Body of pancreas (tissue), 4 donors: ENCODE measurements at regions not wholly inside any gene's neighbourhood (a gene's known extent, or its start where the extent isn't known, plus 50 kb on each side); places are given as distances from the start of the nearest gene placed in this dataset.

Experiments used
- ATAC-seq: fragments of 150-250 bp; one replicate; pipeline ENCODE4 v1.9.1; 2016
- DNase-seq, 4 donors: peaks; one replicate each; pipeline ENCODE4 v3.0.0-alpha.2; 2019
- H3K27ac ChIP-seq, 4 donors: fragments of 200-600 bp; sonication (generic); 1 replicate in 3 of 4; 2 replicates in 1 of 4; pipeline versions ENCODE4 v1.5.1 to v1.6.1; 2016 to 2019; ENCODE audit warnings: mild to moderate bottlenecking in 1 of 4, mixed read lengths in 1 of 4, moderate library complexity in 1 of 4
- H3K27me3 ChIP-seq, 2 donors: fragments of 200-600 bp; sonication (generic); one replicate each; pipeline ENCODE4 v1.6.0; 2016; ENCODE audit warnings: mild to moderate bottlenecking in 1 of 2
- H3K36me3 ChIP-seq, 2 donors: fragments of 200-600 bp; sonication (generic); replicated peaks in 1 of 2; 2 replicates each; pipeline ENCODE4 v1.5.1; 2016; ENCODE audit warnings: low read depth in 2 of 2; ENCODE audit not compliant: insufficient read depth in 1 of 2
- H3K4me1 ChIP-seq: fragments of 200-600 bp; sonication (generic); one replicate; pipeline ENCODE4 v1.6.0; 2016
- H3K4me3 ChIP-seq, 2 donors: fragments of 200-600 bp; sonication (generic); 1 replicate in 1 of 2; 2 replicates in 1 of 2; pipeline ENCODE4 v1.5.1; 2016 to 2019
- H3K9me3 ChIP-seq, 3 donors: fragments of 200-600 bp; sonication (generic); 1 replicate in 2 of 3; 2 replicates in 1 of 3; pipeline ENCODE4 v1.5.1; 2016
- POLR2A ChIP-seq, 3 donors: fragments of 450-650 bp; IDR thresholded peaks; one replicate each; pipeline ENCODE4 v1.6.1; 2016; ENCODE audit warnings: antibody characterized with exemption in 3 of 3, mild to moderate bottlenecking in 2 of 3
- WGBS, 2 donors: methylation state at CpG; one replicate each; pipeline ENCODE4 v1.1.5; 2017; 5-methylcytosine and 5-hydroxymethylcytosine counted together
- intact Hi-C: fragments of 100-400 bp; cut with DNase I; formaldehyde crosslinking; loops from one replicate; pipeline ENCODE4 v1.15.1; 2023
- TF ChIP-seq, protein P1 (sequence below), 7 experiments: fragments of 450-650 bp in 4 of 7; fragments of 200-600 bp in 3 of 7; sonication (generic) in 3 of 7; IDR thresholded peaks; one replicate each; pipeline ENCODE4 v1.5.1; 2016 to 2019; ENCODE audit warnings: antibody characterized with exemption in 7 of 7

DNA sequence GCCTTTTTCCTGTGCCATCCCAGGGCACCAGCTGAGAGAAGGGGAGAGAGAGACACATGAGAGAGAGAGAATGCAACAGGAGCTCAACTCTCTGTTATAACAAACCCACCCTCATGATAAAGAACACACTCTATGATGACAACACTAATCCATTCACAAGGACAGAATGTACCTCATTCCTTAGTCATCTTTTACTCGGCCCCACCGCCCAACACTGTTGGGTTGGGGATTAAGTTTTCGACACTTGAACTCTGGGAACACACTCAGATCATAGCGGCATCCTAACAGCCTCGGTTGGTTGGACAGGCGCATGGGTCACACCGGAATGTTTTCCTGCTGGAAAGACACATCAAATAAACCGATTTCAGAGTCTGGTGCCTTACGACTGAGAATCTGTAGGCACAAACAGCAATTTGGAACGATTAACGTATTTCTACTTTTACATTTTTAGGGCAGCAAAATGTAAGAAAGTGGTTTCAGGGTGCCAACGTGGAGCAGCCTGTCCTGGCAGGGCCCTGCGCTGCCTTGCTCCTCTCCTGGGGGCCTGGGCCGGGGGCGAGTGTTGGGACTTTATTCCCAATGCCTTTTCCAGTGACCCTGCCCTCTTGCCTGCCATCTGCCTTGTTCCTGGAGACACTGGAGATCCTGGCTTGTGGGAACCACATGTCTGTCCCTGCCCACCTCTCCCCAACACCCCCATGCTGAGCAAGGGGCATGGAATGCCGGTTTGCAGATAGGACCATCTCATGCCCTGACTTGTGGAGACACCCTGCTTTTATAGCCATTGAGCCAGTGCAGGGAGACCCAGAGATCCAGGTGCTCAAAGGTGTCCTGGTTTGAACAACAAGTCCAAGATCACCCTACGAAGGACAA, 287.0 kb downstream of the TCERG1L start:
- intact Hi-C loops, result no loop called here
- Histone ChIP-seq H3K4me3 (no peak overlapping the region), H3K36me3 (no peaks in the 10 kb centered on the region), H3K9me3 (no peaks in the 10 kb centered on the region), H3K4me1 (peaks cover 9% of the 10 kb centered on the region), H3K27me3 (no peaks in the 10 kb centered on the region), H3K27ac (no peak overlapping the region)
- 73 to 82% methylated on average over 17 of the region's 17 CpGs for WGBS, 2 donors
- ATAC-seq (no peak), DNase-seq (no peak)
- TF ChIP-seq, protein P1, sequence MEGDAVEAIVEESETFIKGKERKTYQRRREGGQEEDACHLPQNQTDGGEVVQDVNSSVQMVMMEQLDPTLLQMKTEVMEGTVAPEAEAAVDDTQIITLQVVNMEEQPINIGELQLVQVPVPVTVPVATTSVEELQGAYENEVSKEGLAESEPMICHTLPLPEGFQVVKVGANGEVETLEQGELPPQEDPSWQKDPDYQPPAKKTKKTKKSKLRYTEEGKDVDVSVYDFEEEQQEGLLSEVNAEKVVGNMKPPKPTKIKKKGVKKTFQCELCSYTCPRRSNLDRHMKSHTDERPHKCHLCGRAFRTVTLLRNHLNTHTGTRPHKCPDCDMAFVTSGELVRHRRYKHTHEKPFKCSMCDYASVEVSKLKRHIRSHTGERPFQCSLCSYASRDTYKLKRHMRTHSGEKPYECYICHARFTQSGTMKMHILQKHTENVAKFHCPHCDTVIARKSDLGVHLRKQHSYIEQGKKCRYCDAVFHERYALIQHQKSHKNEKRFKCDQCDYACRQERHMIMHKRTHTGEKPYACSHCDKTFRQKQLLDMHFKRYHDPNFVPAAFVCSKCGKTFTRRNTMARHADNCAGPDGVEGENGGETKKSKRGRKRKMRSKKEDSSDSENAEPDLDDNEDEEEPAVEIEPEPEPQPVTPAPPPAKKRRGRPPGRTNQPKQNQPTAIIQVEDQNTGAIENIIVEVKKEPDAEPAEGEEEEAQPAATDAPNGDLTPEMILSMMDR (IDR thresholded peaks at IDR 0.05), result no peak
- no peak for TF ChIP-seq POLR2A (IDR thresholded peaks at IDR 0.05)

DNA sequence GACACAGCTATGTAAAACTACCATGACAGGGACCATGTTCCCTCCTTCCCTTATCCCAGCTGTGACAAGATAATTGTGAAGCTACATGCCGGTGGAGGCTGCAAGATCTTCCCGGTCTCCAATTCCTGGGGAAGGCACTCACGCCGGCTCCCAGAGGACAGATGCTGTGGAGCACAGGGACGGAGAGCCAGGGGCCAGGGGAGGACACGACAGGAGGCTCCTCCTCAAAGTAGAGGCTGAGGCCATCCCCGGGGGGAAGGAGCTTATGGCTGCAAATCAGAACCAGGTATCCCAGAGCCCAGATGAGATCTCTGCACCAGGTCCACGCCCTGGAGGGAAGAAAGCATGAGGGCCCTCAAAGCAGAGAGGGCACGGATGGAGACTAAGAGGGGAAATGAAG, 286.2 kb downstream of the TCERG1L start:
- Histone ChIP-seq H3K27me3 (no peaks in the 10 kb centered on the region), H3K27ac (no peak overlapping the region), H3K36me3 (no peaks in the 10 kb centered on the region), H3K4me3 (no peak overlapping the region), H3K9me3 (no peaks in the 10 kb centered on the region), H3K4me1 (peaks cover 9% of the 10 kb centered on the region)
- TF ChIP-seq, protein P1 (IDR thresholded peaks at IDR 0.05), result no peak
- 72 to 83% methylated on average over 4 to 9 of the region's 9 CpGs for WGBS, 2 donors
- intact Hi-C loops, result no loop called here
- ATAC-seq, result no peak
- DNase-seq, result no peak

DNA sequence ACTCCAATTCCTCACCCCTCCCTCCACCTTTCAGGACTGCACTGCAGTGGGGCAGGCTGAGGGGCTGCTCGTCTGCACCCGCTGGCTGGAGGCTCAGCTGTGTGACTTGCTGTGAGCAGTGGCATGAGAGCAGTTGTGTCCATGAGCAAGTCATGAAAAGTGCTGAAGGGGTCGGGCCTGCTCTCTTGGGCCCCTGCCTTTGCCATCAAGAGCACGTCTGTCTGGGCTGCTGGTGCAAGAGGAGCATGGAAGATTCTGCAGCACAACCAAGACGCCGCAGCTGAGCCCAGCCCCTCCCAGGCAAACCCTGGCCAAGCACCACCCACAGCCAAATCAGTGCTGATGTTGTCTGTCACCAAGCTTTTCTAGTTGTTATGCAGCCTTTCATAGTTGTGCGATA, 284.3 kb downstream of the TCERG1L start:
- H3K9me3 ChIP-seq, result no peaks in the 10 kb centered on the region
- H3K27me3 ChIP-seq, result no peaks in the 10 kb centered on the region
- no peak for DNase-seq
- no peak overlapping the region for H3K27ac ChIP-seq
- ATAC-seq, result no peak
- H3K4me3 ChIP-seq, result no peak overlapping the region
- no peaks in the 10 kb centered on the region for H3K4me1 ChIP-seq
- TF ChIP-seq POLR2A (IDR thresholded peaks at IDR 0.05), result no peak
- TF ChIP-seq, protein P1 (IDR thresholded peaks at IDR 0.05), result no peak
- 71 to 82% methylated on average over 3 to 7 of the region's 7 CpGs for WGBS, 2 donors
- no peaks in the 10 kb centered on the region for H3K36me3 ChIP-seq
- intact Hi-C loops, result no loop called here

DNA sequence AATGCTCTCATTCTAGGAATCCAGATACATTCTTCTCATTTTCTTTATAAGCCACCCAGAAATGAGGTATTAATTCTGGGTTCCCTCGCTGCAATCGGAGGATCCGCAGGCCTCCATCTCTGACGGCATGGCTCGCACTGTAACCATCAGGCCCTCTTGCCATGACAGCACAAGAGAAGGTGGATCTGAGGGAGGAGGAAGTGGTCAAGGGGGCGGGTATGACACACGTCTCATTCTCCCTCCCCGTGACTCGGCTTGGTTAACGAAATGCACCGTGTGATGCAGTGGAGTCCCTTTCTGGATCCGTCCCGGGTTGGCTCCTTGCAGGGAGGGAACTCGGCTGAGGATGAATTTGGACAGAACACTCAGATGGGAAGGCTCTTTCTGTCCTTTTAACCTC, 280.2 kb downstream of the TCERG1L start:
- intact Hi-C loops, result no loop called here
- no peak for DNase-seq
- Histone ChIP-seq H3K9me3 (no peaks in the 10 kb centered on the region), H3K36me3 (no peaks in the 10 kb centered on the region), H3K27me3 (no peaks in the 10 kb centered on the region), H3K4me3 (no peak overlapping the region), H3K4me1 (no peaks in the 10 kb centered on the region), H3K27ac (no peak overlapping the region)
- no peak for ATAC-seq
- 74 to 77% methylated on average over 14 of the region's 14 CpGs for WGBS, 2 donors
- TF ChIP-seq POLR2A (IDR thresholded peaks at IDR 0.05), result no peak
- TF ChIP-seq, protein P1 (IDR thresholded peaks at IDR 0.05), result no peak
